CD4-positive, alpha-beta memory T cell (primary cell): ENCODE measurements at regions not wholly inside any gene's neighbourhood (a gene's known extent, or its start where the extent isn't known, plus 50 kb on each side); places are given as distances from the start of the nearest gene placed in this dataset.

Experiments
- CTCF ChIA-PET: fragments of 350-600 bp; sonication (Branson Sonifier 250); formaldehyde crosslinking; loops from one replicate; lab custom pipeline; 2021; ENCODE audit warnings: inconsistent platforms; ENCODE audit not compliant: partially characterized antibody; lab: Charles Lee
- POLR2A ChIA-PET: fragments of 350-600 bp; sonication (Branson Sonifier 250); formaldehyde crosslinking; loops from one replicate; lab custom pipeline; 2021; ENCODE audit not compliant: partially characterized antibody; lab: Charles Lee
- DNase-seq, 5 donors: peaks; one replicate each; pipeline versions ENCODE4 v3.0.0 to v3.0.0-alpha.2; 2020 to 2022; ENCODE audit warnings: mixed read lengths in 1 of 5
- H3K27ac ChIP-seq: one replicate; pipeline ENCODE4 v1.7.0; 2013; ENCODE audit warnings: low read depth, low read length
- H3K27me3 ChIP-seq: 2 replicates; pipeline ENCODE4 v1.7.0; 2013; ENCODE audit warnings: mild to moderate bottlenecking, low read length, moderate library complexity; ENCODE audit not compliant: insufficient read depth
- H3K36me3 ChIP-seq: 2 replicates; pipeline ENCODE4 v1.7.0; 2013; ENCODE audit warnings: mild to moderate bottlenecking, low read length, moderate library complexity; ENCODE audit not compliant: insufficient read depth
- H3K4me1 ChIP-seq: 2 replicates; pipeline ENCODE4 v1.7.0; 2013; ENCODE audit warnings: mild to moderate bottlenecking, low read length, moderate library complexity; ENCODE audit not compliant: insufficient read depth
- H3K4me3 ChIP-seq, 2 donors: one replicate each; pipeline ENCODE4 v1.7.0; 2013; ENCODE audit warnings: low read length in 2 of 2, mild to moderate bottlenecking in 1 of 2
- H3K9me3 ChIP-seq, 2 donors: one replicate each; pipeline ENCODE4 v1.7.0; 2013; ENCODE audit warnings: low read length in 2 of 2, control low read depth in 1 of 2; ENCODE audit not compliant: control insufficient read depth in 1 of 2
- H3K27ac Mint-ChIP-seq, 7 donors: one replicate each; pipeline ENCODE4 v1.8.0; 2020 to 2021; ENCODE audit warnings: mixed read lengths in 7 of 7, mild to moderate bottlenecking in 6 of 7, inconsistent platforms in 3 of 7, moderate library complexity in 3 of 7
- H3K27me3 Mint-ChIP-seq, 2 donors: one replicate each; pipeline ENCODE4 v1.8.0; 2020 to 2021; ENCODE audit warnings: mixed read lengths in 2 of 2
- H3K36me3 Mint-ChIP-seq, 2 donors: one replicate each; pipeline ENCODE4 v1.8.0; 2020 to 2021; ENCODE audit warnings: mixed read lengths in 2 of 2, inconsistent platforms in 1 of 2, mild to moderate bottlenecking in 1 of 2
- H3K4me1 Mint-ChIP-seq, 4 donors: one replicate each; pipeline ENCODE4 v1.8.0; 2020 to 2021; ENCODE audit warnings: mixed read lengths in 4 of 4, mild to moderate bottlenecking in 1 of 4
- H3K4me3 Mint-ChIP-seq, 8 donors: one replicate each; pipeline ENCODE4 v1.8.0; 2020 to 2021; ENCODE audit warnings: mixed read lengths in 8 of 8, mild to moderate bottlenecking in 7 of 8, moderate library complexity in 6 of 8, inconsistent platforms in 3 of 8
- H3K9me3 Mint-ChIP-seq, 8 donors: one replicate each; pipeline ENCODE4 v1.8.0; 2020 to 2021; ENCODE audit warnings: mixed read lengths in 8 of 8, mild to moderate bottlenecking in 5 of 8, inconsistent platforms in 3 of 8, moderate library complexity in 1 of 8
- intact Hi-C: fragments of 100-400 bp; cut with micrococcal nuclease; formaldehyde crosslinking; loops from one replicate; pipeline ENCODE4 v1.15.1; 2023

DNA sequence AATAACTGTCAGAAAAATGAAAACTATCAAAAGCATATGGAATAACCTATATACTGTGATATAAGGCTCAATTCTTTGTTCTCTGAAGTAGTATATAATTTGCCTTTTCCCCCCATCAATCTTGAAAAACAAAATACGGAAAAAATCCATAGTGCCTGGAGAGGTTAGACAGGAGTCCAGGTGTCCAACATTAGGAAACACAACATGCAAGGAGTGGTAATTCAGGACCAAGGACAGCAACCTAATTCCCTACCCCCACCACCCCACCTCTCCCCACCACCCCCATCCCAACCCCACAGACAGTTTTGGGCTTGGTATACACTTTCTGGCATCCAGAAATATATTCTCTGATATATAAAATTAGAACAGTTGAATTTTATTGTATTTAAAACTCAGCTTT lies 55.1 kb upstream of the SLC25A26 start:
- Histone ChIP-seq H3K4me1 (no peaks in the 10 kb centered on the region), H3K27ac (no peak overlapping the region), H3K27me3 (no peaks in the 10 kb centered on the region), H3K36me3 (no peaks in the 10 kb centered on the region), H3K9me3 (no peaks in the 10 kb centered on the region), H3K4me3 (no peak overlapping the region)
- peaks cover 5 to 7% of the 10 kb centered on the region in 2 donors for H3K27me3 Mint-ChIP-seq
- intact Hi-C loops = no loop called here
- H3K9me3 Mint-ChIP-seq = peaks cover 0 to 5% (median 3%) of the 10 kb centered on the region in 8 donors
- H3K27ac Mint-ChIP-seq = no peak overlapping the region
- no peaks in the 10 kb centered on the region for H3K36me3 Mint-ChIP-seq
- H3K4me3 Mint-ChIP-seq = no peak overlapping the region
- CTCF ChIA-PET = no interaction called here
- DNase-seq = no peak
- no peaks in the 10 kb centered on the region for H3K4me1 Mint-ChIP-seq
- POLR2A ChIA-PET = no interaction called here

DNA sequence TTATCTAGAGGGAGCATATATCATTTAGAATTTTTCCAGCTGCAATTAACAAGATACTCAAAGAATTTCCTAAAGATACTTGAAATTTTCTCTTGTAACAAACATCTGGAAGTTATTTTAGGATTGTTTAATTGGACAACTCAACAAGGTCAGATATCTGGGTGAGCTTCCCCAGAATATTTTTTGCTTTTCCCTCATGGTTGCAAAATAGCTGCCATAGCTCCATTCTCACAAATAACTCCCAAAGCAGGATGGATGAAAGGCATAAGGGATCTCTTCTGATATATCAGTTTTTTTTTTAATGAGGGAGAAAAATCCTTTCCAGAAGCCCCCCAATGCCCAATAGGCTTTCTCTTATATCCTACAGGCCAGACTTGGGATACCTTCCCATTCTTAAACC lies 56.6 kb upstream of the SLC25A26 start:
- H3K27me3 Mint-ChIP-seq = peaks cover 5 to 7% of the 10 kb centered on the region in 2 donors
- CTCF ChIA-PET = no interaction called here

DNA sequence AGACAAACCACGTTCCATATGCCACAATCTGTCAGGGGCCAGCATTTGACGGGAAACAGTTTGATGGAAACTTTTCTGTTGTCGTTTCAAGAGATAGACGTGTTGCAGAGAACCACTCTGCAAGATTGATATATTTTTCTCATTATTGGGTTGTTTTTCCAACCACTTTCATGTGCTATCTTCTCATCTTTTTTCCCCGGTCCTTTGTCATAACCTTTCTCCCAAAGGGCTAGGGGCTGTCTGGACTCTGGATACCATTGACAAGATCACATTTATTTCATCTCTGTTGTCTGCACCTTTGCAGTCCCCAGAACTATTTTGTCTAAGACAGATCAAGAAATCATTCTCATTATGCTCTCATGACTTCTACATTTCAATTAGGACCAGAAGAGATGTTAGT lies 57.6 kb upstream of the SLC25A26 start:
- H3K27ac ChIP-seq = no peak overlapping the region
- intact Hi-C loops = no loop called here
- no peaks in the 10 kb centered on the region for H3K9me3 ChIP-seq
- H3K4me3 ChIP-seq = no peak overlapping the region
- CTCF ChIA-PET = no interaction called here
- POLR2A ChIA-PET = no interaction called here
- H3K27me3 ChIP-seq = no peaks in the 10 kb centered on the region
- H3K27ac Mint-ChIP-seq = no peak overlapping the region
- peaks cover 0 to 5% (median 3%) of the 10 kb centered on the region in 8 donors for H3K9me3 Mint-ChIP-seq
- no peak overlapping the region for H3K4me3 Mint-ChIP-seq
- H3K36me3 ChIP-seq = no peaks in the 10 kb centered on the region
- H3K4me1 Mint-ChIP-seq = no peaks in the 10 kb centered on the region
- no peaks in the 10 kb centered on the region for H3K4me1 ChIP-seq
- no peaks in the 10 kb centered on the region for H3K36me3 Mint-ChIP-seq
- H3K27me3 Mint-ChIP-seq = peaks cover 5 to 10% of the 10 kb centered on the region in 2 donors
- no peak for DNase-seq

More for the DNA sequence above, 56.6 kb upstream of the SLC25A26 start:
- Mint-ChIP-seq H3K27ac (no peak overlapping the region), H3K4me3 (no peak overlapping the region), H3K36me3 (no peaks in the 10 kb centered on the region), H3K4me1 (no peaks in the 10 kb centered on the region), H3K9me3 (peaks cover 0 to 5% (median 3%) of the 10 kb centered on the region in 8 donors)
- H3K4me3 ChIP-seq = no peak overlapping the region
- no peak overlapping the region for H3K27ac ChIP-seq
- no peak for DNase-seq
- POLR2A ChIA-PET = no interaction called here
- no peaks in the 10 kb centered on the region for H3K9me3 ChIP-seq
- no peaks in the 10 kb centered on the region for H3K27me3 ChIP-seq
- intact Hi-C loops = no loop called here
- H3K36me3 ChIP-seq = no peaks in the 10 kb centered on the region
- H3K4me1 ChIP-seq = no peaks in the 10 kb centered on the region

DNA sequence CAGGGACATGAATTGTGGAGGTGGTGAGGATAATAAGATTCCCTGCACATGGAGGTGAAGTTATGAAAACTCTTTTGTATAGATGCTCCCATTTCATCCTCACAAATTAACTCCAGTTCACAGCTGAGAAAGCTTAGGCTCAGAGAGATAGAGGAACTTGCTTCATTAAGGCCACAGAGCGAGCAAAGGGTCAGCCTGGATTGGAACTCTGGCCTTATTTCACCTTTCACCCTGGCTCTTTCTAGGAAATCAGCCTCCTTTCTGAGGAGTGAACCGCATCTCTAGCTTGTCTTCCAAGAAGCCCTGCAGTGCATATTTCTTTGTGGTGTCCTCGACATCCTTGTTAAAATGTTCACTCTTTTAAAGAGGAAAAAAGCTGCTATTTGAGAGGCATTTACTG lies 58.0 kb upstream of the SLC25A26 start:
- H3K27ac Mint-ChIP-seq = no peak overlapping the region
- H3K9me3 Mint-ChIP-seq = peaks cover 0 to 5% (median 3%) of the 10 kb centered on the region in 8 donors
- DNase-seq = no peak
- no peaks in the 10 kb centered on the region for H3K4me1 Mint-ChIP-seq
- H3K9me3 ChIP-seq = no peaks in the 10 kb centered on the region
- no peak overlapping the region for H3K4me3 Mint-ChIP-seq
- no peak overlapping the region for H3K4me3 ChIP-seq
- H3K27me3 ChIP-seq = no peaks in the 10 kb centered on the region
- no peaks in the 10 kb centered on the region for H3K36me3 Mint-ChIP-seq
- no peaks in the 10 kb centered on the region for H3K4me1 ChIP-seq
- ChIA-PET CTCF (no interaction called here), POLR2A (no interaction called here)
- peaks cover 5 to 10% of the 10 kb centered on the region in 2 donors for H3K27me3 Mint-ChIP-seq
- no peak overlapping the region for H3K27ac ChIP-seq
- intact Hi-C loops = no loop called here
- H3K36me3 ChIP-seq = no peaks in the 10 kb centered on the region

DNA sequence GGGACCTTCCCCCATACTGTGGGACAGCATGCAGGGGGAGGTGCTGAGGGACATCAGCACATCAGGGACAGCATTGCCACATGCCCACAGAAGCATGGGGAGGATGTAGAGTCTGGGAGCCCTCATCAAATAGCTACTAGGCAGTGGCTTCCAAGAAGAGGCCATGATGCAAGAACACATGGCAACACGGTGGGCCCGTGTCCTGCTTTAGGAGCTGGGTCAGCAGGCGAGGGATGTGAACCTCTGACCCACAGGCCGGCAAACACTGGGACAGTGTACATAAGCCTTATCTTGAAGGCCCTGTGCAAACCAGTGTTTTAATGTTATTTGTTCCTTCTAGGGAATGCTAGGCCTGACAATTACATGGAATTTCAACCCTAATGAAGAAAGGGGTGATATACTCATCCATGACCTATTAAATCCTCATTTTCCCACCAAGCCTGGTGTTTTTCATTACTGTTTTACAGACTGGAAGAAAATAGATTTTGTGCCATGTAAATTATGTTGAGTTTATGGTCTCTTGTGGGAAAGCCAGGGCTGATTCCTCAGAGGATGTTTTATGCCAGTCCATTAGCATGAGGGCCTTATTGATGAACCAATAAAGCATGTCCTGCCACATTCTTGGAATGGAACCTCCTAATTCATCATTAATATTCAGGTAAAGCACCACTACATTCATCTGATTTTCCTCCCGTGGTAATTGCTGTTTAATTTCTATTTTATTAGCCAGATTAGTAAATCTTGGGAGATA lies 61.7 kb upstream of the SLC25A26 start:
- DNase-seq = no peak
- H3K36me3 Mint-ChIP-seq = no peaks in the 10 kb centered on the region
- H3K27ac Mint-ChIP-seq = no peak overlapping the region
- Histone ChIP-seq H3K9me3 (no peaks in the 10 kb centered on the region), H3K4me3 (no peak overlapping the region), H3K36me3 (no peaks in the 10 kb centered on the region), H3K27me3 (no peaks in the 10 kb centered on the region), H3K27ac (no peak overlapping the region), H3K4me1 (no peaks in the 10 kb centered on the region)
- H3K27me3 Mint-ChIP-seq = peaks cover 6 to 9% of the 10 kb centered on the region in 2 donors
- no peak overlapping the region for H3K4me3 Mint-ChIP-seq
- intact Hi-C loops = no loop called here
- no peaks in the 10 kb centered on the region for H3K4me1 Mint-ChIP-seq
- POLR2A ChIA-PET = no interaction called here
- CTCF ChIA-PET = no interaction called here
- H3K9me3 Mint-ChIP-seq = peaks cover 0 to 4% (median 1%) of the 10 kb centered on the region in 8 donors

DNA sequence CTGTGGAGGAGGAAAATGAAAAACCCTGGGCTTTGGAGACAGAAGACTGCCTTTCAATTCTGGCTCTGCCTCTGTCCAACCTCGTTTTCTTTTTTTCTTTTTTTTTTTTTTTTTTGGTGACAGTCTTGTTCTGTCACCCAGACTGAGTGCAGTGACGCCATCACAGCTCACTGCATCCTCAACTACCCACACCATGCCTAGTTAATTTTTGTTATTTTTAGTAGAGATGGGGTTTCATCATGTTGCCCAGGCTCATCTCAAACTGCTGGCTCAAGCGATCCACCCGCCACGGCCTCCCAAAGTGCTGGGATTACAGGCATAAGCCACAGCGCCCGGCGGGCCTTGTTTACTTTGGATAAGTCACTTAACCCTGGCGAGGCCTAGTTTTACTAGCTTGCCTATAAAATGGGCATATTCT lies 66.3 kb upstream of the SLC25A26 start:
- no peaks in the 10 kb centered on the region for H3K9me3 ChIP-seq
- Mint-ChIP-seq H3K4me1 (no peaks in the 10 kb centered on the region), H3K27ac (no peak overlapping the region), H3K4me3 (no peak overlapping the region), H3K36me3 (no peaks in the 10 kb centered on the region), H3K27me3 (peaks cover 4 to 5% of the 10 kb centered on the region in 2 donors), H3K9me3 (peaks cover 0 to 1% (median 0%) of the 10 kb centered on the region in 8 donors)
- ChIA-PET POLR2A (no interaction called here), CTCF (no interaction called here)
- intact Hi-C loops = no loop called here
- H3K27me3 ChIP-seq = no peaks in the 10 kb centered on the region
- H3K4me1 ChIP-seq = no peaks in the 10 kb centered on the region
- no peak for DNase-seq
- no peaks in the 10 kb centered on the region for H3K36me3 ChIP-seq
- no peak overlapping the region for H3K4me3 ChIP-seq
- no peak overlapping the region for H3K27ac ChIP-seq

DNA sequence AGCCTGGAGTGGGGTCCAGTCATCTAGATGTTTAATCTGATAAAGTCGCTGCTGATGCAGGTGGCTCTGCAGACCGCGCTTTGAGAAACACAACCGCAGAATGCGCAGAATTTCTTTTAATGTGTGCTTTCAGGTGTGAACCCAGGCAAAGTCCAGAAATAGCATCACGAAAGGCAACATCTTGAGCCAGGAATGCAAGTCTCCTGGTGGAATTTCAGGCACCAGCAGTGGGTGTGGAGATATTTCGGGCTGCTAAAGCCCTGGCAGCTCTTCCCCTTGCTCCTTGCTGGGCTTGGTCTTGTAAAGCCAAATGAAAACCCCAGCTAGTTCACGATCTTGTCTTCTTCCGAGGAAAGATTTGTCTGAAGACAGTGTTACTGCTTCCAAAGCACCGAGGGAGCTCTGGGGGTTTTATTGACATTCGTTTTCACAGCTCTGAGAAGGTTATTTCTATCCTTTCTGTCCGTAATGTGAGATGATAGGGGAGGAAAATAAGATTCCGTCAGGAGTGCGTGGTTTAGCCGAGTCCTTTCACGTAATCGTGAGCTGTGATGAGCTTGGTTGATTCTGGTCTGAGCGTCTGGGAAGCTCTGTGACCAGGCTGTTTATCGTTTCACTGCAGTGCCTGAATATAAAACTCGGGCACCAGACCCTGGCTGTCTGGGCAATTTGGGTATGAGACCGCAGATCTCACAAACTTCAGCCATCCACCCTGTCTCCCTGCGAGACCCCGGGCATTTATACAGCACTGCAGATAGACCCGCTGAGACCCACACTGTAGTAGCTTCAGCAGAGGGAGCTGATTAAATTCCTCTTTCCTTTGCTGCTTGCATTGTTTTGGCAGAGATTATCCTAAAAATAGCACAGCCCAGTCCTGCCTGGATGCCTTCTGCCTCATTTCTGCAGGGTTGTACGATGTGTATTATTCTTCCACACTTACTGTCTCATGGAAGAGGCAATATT lies 67.0 kb upstream of the SLC25A26 start:
- Mint-ChIP-seq H3K27me3 (peaks cover 4 to 5% of the 10 kb centered on the region in 2 donors), H3K36me3 (no peaks in the 10 kb centered on the region), H3K27ac (no peak overlapping the region), H3K9me3 (peaks cover 0 to 1% (median 0%) of the 10 kb centered on the region in 8 donors), H3K4me3 (no peak overlapping the region), H3K4me1 (no peaks in the 10 kb centered on the region)
- Histone ChIP-seq H3K36me3 (no peaks in the 10 kb centered on the region), H3K27ac (no peak overlapping the region), H3K9me3 (no peaks in the 10 kb centered on the region), H3K27me3 (no peaks in the 10 kb centered on the region), H3K4me3 (no peak overlapping the region), H3K4me1 (no peaks in the 10 kb centered on the region)
- intact Hi-C loops = no loop called here
- no peak for DNase-seq
- ChIA-PET POLR2A (no interaction called here), CTCF (no interaction called here)
